Posterior cingulate gyrus (tissue), 11 donors: ENCODE measurements at regions not wholly inside any gene's neighbourhood (a gene's known extent, or its start where the extent isn't known, plus 50 kb on each side); places are given as distances from the start of the nearest gene placed in this dataset.
"Not testable (repeated sequence)": the region's sequence is repeated elsewhere in the genome, so short reads cannot be mapped to it uniquely, and the experiment has no call there.

Experiments
- DNase-seq, 10 donors: peaks; one replicate each; pipeline versions ENCODE4 v3.0.0 to v3.0.0-alpha.2; 2020 to 2021; ENCODE audit warnings: mixed read lengths in 3 of 10
- intact Hi-C: fragments of 100-400 bp; cut with DNase I; formaldehyde crosslinking; loops from one replicate; pipeline ENCODE4 v1.15.1; 2023

DNA sequence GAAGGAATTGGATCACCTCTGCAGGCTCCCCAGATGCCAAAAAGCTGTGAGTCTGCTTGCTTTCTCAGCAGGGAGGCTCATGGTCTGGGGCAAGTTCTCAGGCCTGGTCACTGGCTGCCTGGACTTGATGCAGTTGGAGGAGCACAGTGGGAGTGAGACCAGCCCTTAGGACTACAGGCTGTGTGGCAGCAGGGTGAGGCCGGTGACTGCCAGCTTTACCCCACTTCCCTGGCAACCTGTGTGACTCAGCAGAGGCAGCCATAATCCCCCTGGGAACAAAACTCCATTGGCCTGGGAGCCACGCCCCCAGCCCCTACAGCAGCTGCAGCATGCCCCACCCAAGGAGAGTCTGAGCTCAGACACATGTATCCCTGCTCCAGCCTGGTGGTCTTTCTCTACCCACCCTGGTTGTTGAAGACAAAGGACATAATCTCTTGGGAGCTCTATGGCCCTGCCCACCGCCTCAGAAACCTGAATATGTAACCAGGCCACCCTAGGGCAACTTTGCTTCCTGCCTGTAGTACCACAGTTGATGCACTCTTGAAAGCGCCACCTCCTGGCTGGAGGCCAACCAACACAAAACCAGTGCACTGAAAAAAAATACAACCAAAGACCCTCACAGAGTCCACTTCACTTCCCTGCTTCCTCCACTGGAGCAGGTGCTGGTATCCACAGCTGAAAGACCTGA lies 106.8 kb upstream of the SPATS2L start:
- intact Hi-C loops, result no loop called here
- peak in 1 of 10 donors; percentile 78 for DNase-seq

GRCh38 chr2:200201839-200202238 lies 104.7 kb upstream of the SPATS2L start:
- DNase-seq, intact Hi-C loops: not testable (repeated sequence)

DNA sequence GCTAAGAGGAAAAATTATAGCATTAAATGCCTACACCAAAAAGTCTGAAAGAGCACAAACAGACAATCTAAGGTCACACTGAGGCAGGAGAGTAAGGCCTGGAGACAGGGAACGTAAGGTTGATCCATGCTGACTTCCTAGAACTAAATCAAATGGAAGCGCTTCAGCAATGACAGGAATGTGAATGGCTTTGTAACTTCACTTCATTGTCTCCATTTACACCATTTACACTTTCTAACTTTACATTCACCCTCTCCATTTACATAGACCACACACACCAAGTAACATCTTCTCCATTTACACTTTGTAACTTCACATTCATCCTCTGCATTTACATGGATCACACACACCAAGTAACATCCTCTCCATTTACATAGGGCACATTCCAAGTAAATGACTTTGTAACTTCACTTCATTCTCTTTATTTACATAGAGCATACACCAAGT lies 103.1 kb upstream of the SPATS2L start:
- intact Hi-C loops, result no loop called here

GRCh38 chr2:200208041-200208440 lies 98.5 kb upstream of the SPATS2L start:
- no peak for DNase-seq
- intact Hi-C loops, result no loop called here

More for the DNA sequence above, 103.1 kb upstream of the SPATS2L start:
- no peak for DNase-seq

GRCh38 chr2:200209030-200209429 lies 97.5 kb upstream of the SPATS2L start:
- DNase-seq, result no peak
- intact Hi-C loops, result no loop called here

DNA sequence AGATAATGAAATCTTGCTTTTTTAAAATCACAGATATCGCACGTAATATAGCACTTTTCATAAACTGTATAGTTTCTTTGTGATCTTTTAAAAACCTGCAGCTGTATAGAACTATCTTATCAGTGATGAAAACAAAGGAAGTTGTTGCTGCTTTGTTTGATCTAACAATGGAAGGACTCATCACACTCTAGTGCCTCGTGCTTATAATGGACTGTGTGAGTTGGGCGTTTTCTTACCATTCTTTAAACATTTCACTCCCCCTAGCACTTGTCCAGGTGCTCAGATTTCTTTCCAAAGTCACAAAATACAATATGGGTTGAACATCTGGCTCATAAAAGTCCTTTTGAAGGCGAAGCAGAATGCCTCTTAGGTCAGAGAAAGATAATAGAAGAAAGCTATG lies 94.8 kb upstream of the SPATS2L start:
- DNase-seq, result no peak
- intact Hi-C loops, result no loop called here

DNA sequence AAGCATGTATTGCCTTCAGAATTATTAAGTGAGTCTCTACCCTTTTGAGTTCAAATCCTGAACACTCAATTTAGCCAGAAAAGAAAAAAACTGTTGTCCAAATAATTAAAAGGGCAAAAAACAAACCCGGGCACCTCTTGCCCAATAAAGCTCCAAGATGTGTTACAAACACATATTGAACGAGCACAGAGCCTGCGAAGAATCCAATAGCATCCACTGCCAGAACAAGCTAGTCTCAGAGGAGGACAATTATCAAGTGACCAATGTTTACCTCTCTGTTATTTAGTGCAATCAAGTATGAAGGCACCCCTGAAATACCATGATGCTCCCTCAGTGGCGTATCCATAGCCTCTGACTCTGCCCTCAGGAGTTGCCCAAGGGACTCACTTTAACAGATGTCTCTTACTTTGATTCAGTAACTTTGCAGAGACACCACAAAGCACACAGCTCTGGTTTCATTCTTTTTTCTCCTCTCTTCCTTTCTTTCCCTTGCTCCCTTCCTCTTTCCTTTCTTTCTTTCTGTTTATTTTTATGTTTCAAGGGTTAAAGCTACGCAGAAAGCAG lies 93.5 kb upstream of the SPATS2L start:
- intact Hi-C loops, result no loop called here
- no peak for DNase-seq

DNA sequence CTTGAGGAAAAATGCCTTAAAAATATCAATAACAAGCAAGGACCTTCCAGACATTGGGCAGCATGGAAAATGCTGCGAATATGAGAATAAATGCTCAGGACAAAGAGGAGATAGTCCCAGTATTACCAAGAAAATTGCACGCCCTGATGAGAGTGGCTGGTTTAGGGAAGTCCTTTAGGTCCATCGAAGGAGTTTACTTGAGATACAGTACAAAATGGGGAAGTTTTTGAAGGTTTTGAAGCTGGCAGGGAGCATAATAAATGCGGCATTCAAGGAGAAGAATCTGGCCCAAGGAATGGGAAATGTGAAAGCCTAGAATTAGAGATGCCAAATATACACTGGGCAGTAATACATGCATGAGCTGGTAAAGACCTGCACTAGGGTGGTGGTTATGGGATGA lies 90.2 kb upstream of the SPATS2L start:
- DNase-seq, result no peak

GRCh38 chr2:200217320-200217719 lies 89.2 kb upstream of the SPATS2L start:
- intact Hi-C loops, result no loop called here
- no peak for DNase-seq

More for the DNA sequence above, 90.2 kb upstream of the SPATS2L start:
- intact Hi-C loops, result no loop called here

DNA sequence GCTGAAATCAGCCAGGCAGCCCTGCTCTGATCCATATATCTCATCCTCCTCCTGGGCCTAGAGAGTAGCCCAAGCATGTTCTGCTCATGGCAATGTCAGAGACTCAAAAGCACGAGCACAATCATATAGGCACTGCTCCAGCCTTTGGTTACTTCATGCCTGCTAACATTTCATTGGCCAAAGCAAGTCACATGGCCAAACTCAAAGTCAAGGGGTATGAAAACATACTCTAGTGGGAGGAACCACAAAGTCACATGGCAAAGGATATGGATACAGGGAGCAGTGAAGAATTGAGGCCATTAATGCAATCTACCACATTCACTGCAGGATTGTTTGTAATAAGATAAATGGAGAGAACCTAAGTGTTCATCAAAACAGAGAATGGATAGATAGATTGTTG lies 87.8 kb upstream of the SPATS2L start:
- DNase-seq, result no peak
- intact Hi-C loops, result no loop called here

GRCh38 chr2:200219309-200220113 lies 87.0 kb upstream of the SPATS2L start:
- intact Hi-C loops, result no loop called here

GRCh38 chr2:200220251-200220650 lies 86.2 kb upstream of the SPATS2L start:
- no peak for DNase-seq
- intact Hi-C loops, result no loop called here

More at GRCh38 chr2:200219309-200220113, 87.0 kb upstream of the SPATS2L start:
- DNase-seq, result no peak

DNA sequence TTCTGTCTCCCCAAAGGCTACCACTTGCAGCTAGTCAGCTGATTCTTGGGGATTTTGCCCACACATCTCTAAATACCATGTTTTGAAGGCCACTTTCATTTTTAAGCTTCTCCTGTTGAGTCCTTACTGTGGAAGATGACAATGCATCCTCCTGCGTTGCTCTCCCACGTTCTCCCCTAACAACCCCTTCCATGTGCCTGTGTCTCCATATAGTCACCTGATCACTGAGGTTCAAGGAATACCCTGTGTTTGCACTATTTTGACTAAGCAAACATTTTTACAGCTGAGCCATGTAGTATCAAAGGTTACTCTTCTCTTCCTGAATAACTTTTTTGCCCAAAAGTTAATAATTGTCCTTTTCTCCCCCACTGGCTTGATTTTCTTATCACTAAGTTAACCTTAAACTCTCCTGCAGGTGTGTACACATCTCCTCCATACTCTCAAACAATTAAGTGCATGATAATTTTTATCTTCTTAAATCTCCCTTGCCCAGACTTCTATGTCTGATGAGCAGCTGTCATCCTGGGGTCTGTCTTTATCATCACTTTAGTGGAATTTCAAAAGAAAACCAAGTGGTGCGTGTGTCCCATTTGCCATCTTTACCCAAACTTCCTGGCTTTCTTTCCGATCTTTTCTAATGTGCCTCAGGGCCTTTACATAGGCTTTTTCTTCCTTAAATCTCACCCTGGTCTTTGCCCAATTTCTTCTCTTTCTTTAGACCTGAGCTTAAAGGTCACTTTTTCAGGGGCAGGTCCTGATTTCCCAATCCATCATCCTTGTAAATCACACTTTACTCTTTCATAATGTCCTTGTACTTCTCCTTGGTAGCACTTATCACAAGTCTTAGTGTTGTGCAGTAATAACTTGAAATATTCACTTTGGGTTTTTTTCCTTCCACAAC lies 85.2 kb upstream of the SPATS2L start:
- DNase-seq, result no peak
- intact Hi-C loops, result no loop called here

GRCh38 chr2:200222791-200223190 lies 83.7 kb upstream of the SPATS2L start:
- intact Hi-C loops, result no loop called here

DNA sequence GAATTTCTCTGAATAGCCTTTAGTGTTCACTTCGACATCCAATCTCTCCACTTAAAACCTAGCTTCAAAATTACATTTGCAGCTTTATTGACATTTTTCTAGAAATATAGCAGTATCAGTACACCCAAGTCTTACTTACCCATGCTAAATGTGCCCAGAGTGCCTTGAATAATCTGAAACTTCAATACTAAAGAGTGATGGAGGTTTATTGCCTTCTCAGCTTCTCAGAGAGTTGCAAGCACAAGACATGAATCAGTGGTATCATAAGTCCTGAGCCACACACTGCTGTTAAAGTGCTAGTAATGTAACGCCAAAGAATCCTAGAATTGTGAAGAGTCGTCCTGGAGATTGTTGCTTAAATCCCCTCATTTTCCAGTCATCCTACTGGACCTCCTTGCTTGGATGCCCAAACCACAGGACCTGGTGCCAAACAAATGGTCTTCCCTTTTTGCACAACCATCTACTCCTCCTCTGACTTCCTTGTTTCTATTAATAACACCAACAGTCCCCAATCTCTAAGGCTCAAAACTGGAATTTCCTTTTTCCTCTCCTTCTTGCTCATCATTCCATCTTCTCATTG lies 83.2 kb upstream of the SPATS2L start:
- intact Hi-C loops, result no loop called here
- no peak for DNase-seq

More at GRCh38 chr2:200222791-200223190, 83.7 kb upstream of the SPATS2L start:
- peak in 2 of 10 donors; percentile 22 to 66 for DNase-seq

DNA sequence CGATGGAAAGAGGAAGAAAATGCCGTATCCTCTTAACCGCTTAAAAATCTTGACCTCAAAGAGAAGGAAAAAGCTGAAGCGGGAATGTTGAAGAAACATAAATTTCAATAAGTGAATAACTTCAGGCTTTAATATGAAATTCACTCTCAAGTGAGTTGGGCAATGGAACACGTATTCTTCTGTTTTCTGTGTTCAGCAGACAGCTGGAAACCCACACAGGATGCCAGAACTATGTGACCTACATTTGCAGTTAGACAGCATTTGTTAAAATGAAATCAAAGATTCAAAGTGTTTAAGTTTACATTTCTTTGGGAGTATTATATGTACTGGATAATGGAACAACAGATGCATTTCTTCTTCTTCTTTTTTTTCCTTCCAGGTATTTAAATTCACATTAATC lies 80.5 kb upstream of the SPATS2L start:
- no peak for DNase-seq
- intact Hi-C loops, result no loop called here

- intact Hi-C loops, result no loop called here
- DNase-seq, result no peak
These were observed 79.8 kb upstream of the SPATS2L start for GRCh38 chr2:200226451-200227426.

GRCh38 chr2:200230716-200231115 lies 75.8 kb upstream of the SPATS2L start:
- intact Hi-C loops, result no loop called here
- DNase-seq, result no peak

DNA sequence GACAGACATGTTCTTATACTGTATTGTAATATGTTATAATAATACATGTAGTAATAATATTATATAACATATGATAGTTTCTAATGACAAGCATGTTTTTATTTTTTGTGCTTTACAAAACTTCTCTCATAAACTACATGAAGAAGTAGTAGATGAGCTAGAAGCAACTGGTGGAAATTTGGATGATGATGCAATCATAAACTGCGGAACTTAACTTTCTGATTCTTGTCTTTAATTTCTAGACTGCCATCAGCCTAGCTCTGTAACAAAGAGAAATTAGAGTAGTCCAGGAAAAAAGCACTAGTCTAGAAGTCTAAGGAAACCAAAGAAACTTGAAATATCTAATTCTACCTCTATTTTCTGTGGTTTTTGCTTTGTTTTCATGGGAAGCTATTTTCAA lies 71.0 kb upstream of the SPATS2L start:
- intact Hi-C loops, result no loop called here
- DNase-seq, result no peak
